Glomerular visceral epithelial cell (primary cell): ENCODE measurements at regions not wholly inside any gene's neighbourhood (a gene's known extent, or its start where the extent isn't known, plus 50 kb on each side); places are given as distances from the start of the nearest gene placed in this dataset.
A peak's percentile ranks its signal among the peaks of the same experiment; 100 is the strongest.
"Not testable (repeated sequence)": the region's sequence is repeated elsewhere in the genome, so short reads cannot be mapped to it uniquely, and the experiment has no call there.

Experiments used
- DNase-seq: peaks from one replicate; pipeline ENCODE4 v3.0.0-alpha.2; 2016; ENCODE audit errors: extremely low spot score

GRCh38 chr5:142542078-142542477 is 143.8 kb downstream of the FGF1 start:
- DNase-seq: no peak

- DNase-seq: no peak
These were observed 144.9 kb downstream of the FGF1 start for GRCh38 chr5:142540922-142541422.

- no peak for DNase-seq
These were observed 146.6 kb downstream of the FGF1 start for GRCh38 chr5:142539154-142539740.

GRCh38 chr5:142537938-142538337 is 148.0 kb downstream of the FGF1 start:
- no peak for DNase-seq

GRCh38 chr5:142532781-142533176 is 153.1 kb downstream of the FGF1 start:
- DNase-seq: no peak

- no peak for DNase-seq
These were observed 153.7 kb downstream of the FGF1 start for GRCh38 chr5:142531977-142532780.

GRCh38 chr5:142530904-142531303 is 155.0 kb downstream of the FGF1 start:
- no peak for DNase-seq

GRCh38 chr5:142529626-142530278 is 156.1 kb downstream of the FGF1 start:
- DNase-seq: peak; percentile 68

- DNase-seq: no peak
These were observed 158.1 kb downstream of the FGF1 start for GRCh38 chr5:142527664-142528295.

GRCh38 chr5:142527234-142527633 is 158.7 kb downstream of the FGF1 start:
- no peak for DNase-seq

GRCh38 chr5:142522983-142523382 is 162.9 kb downstream of the FGF1 start:
- DNase-seq: no peak

- DNase-seq: no peak
These were observed 164.2 kb downstream of the FGF1 start for GRCh38 chr5:142521706-142522105.

- peak; percentile 65 for DNase-seq
These were observed 165.0 kb downstream of the FGF1 start for GRCh38 chr5:142520885-142521284.

GRCh38 chr5:142519913-142520312 is 166.0 kb downstream of the FGF1 start:
- not testable (repeated sequence) for DNase-seq

- no peak for DNase-seq
These were observed 168.1 kb downstream of the FGF1 start for GRCh38 chr5:142517840-142518239.

GRCh38 chr5:142516732-142517131 is 169.2 kb downstream of the FGF1 start:
- DNase-seq: no peak

GRCh38 chr5:142515036-142515435 is 170.9 kb downstream of the FGF1 start:
- no peak for DNase-seq

GRCh38 chr5:142514196-142514595 is 171.7 kb downstream of the FGF1 start:
- DNase-seq: no peak

GRCh38 chr5:142512043-142513042 is 173.5 kb downstream of the FGF1 start:
- peak; percentile 80 for DNase-seq

GRCh38 chr5:142511358-142511757 is 174.5 kb downstream of the FGF1 start:
- no peak for DNase-seq

- no peak for DNase-seq
These were observed 176.9 kb downstream of the FGF1 start for GRCh38 chr5:142509026-142509425.
